ENCODE measurements at regions not wholly inside any gene's neighbourhood (a gene's known extent, or its start where the extent isn't known, plus 50 kb on each side); places are given as distances from the start of the nearest gene placed in this dataset.

- Mint-ChIP-seq H3K4me1 (peaks cover 0 to 10% (median 5%) of the 10 kb centered on the region in 3 donors), H3K27ac (no peak overlapping the region), H3K27me3 (no peaks in the 10 kb centered on the region), H3K36me3 (no peaks in the 10 kb centered on the region), H3K9me3 (no peaks in the 10 kb centered on the region), H3K4me3 (no peak overlapping the region)
- Histone ChIP-seq H3K4me1 (ENCODE audit: control insufficient read depth in 1 of 2, extremely low read depth in 1 of 2, insufficient read depth in 2 of 2, low read length in 2 of 2) (no peaks in the 10 kb centered on the region), H3K27me3 (replicated peaks in 1 of 2; ENCODE audit: control insufficient read depth in 2 of 2, extremely low read depth in 1 of 2, insufficient read depth in 2 of 2, low read length in 1 of 2) (no peaks in the 10 kb centered on the region), H3K9me3 (no peaks in the 10 kb centered on the region), H3K27ac (ENCODE audit: low read length) (no peak overlapping the region), H3K4me3 (ENCODE audit: control insufficient read depth in 1 of 2, extremely low read depth in 1 of 2, low read length in 1 of 2) (no peak overlapping the region), H3K36me3 (ENCODE audit: control insufficient read depth in 2 of 2, extremely low read depth in 1 of 2, insufficient read depth in 1 of 2, low read length in 1 of 2) (no peaks in the 10 kb centered on the region)
- WGBS (ENCODE audit: insufficient coverage) = no CpG with 5 or more reads among the region's 2 CpGs
- ATAC-seq (replicated peaks in 1 of 4) = no peak
- POLR2A ChIA-PET = no interaction called here
- CTCF ChIA-PET = interaction anchor here in 1 of 2 donors (0.5 kb wide), 1 partner anchor 25 kb away, joined by 3 read pairs; no protein-coding TSS in a partner anchor
- DNase-seq = no peak
These were observed 157.0 kb upstream of the RASA1 start for GRCh38 chr5:87110721-87111120.

- ChIA-PET CTCF (no interaction called here), POLR2A (no interaction called here)
- no CpG with 5 or more reads among the region's 3 CpGs for WGBS (ENCODE audit: insufficient coverage)
- Mint-ChIP-seq H3K4me3 (no peak overlapping the region), H3K9me3 (no peaks in the 10 kb centered on the region), H3K36me3 (no peaks in the 10 kb centered on the region), H3K27me3 (no peaks in the 10 kb centered on the region), H3K27ac (no peak overlapping the region), H3K4me1 (peaks cover under 1 to 16% (median 7%) of the 10 kb centered on the region in 3 donors)
- H3K27me3 ChIP-seq (replicated peaks in 1 of 2; ENCODE audit: control insufficient read depth in 2 of 2, extremely low read depth in 1 of 2, insufficient read depth in 2 of 2, low read length in 1 of 2) = no peaks in the 10 kb centered on the region
- no peak for DNase-seq
- no peak overlapping the region for H3K27ac ChIP-seq (ENCODE audit: low read length)
- no peak overlapping the region for H3K4me3 ChIP-seq (ENCODE audit: control insufficient read depth in 1 of 2, extremely low read depth in 1 of 2, low read length in 1 of 2)
- H3K9me3 ChIP-seq = no peaks in the 10 kb centered on the region
- no peaks in the 10 kb centered on the region for H3K4me1 ChIP-seq (ENCODE audit: control insufficient read depth in 1 of 2, extremely low read depth in 1 of 2, insufficient read depth in 2 of 2, low read length in 2 of 2)
- no peaks in the 10 kb centered on the region for H3K36me3 ChIP-seq (ENCODE audit: control insufficient read depth in 2 of 2, extremely low read depth in 1 of 2, insufficient read depth in 1 of 2, low read length in 1 of 2)
- ATAC-seq (replicated peaks in 1 of 4) = no peak
These were observed 153.8 kb upstream of the RASA1 start for GRCh38 chr5:87113861-87114260.

- no peaks in the 10 kb centered on the region for H3K36me3 ChIP-seq (ENCODE audit: control insufficient read depth in 2 of 2, extremely low read depth in 1 of 2, insufficient read depth in 1 of 2, low read length in 1 of 2)
- H3K4me3 Mint-ChIP-seq = no peak overlapping the region
- DNase-seq (no peak), ATAC-seq (replicated peaks in 1 of 4) (no peak)
- peaks cover 8 to 23% (median 15%) of the 10 kb centered on the region in 3 donors for H3K4me1 Mint-ChIP-seq
- H3K9me3 ChIP-seq = no peaks in the 10 kb centered on the region
- POLR2A ChIA-PET = interaction anchor here in 1 of 2 donors (0.5 kb wide), 1 partner anchor 252 kb away, joined by 3 read pairs; no protein-coding TSS in a partner anchor
- H3K27ac Mint-ChIP-seq = peak overlapping the region in 1 of 2 donors; percentile 1
- peaks cover 0 to 1% of the 10 kb centered on the region in 2 experiments for H3K4me1 ChIP-seq (ENCODE audit: control insufficient read depth in 1 of 2, extremely low read depth in 1 of 2, insufficient read depth in 2 of 2, low read length in 2 of 2)
- H3K27me3 Mint-ChIP-seq = no peaks in the 10 kb centered on the region
- 95% methylated on average over 4 of the region's 4 CpGs for WGBS (ENCODE audit: insufficient coverage)
- CTCF ChIA-PET = no interaction called here
- no peak overlapping the region for H3K4me3 ChIP-seq (ENCODE audit: control insufficient read depth in 1 of 2, extremely low read depth in 1 of 2, low read length in 1 of 2)
- no peaks in the 10 kb centered on the region for H3K36me3 Mint-ChIP-seq
- no peaks in the 10 kb centered on the region for H3K27me3 ChIP-seq (replicated peaks in 1 of 2; ENCODE audit: control insufficient read depth in 2 of 2, extremely low read depth in 1 of 2, insufficient read depth in 2 of 2, low read length in 1 of 2)
- H3K9me3 Mint-ChIP-seq = no peaks in the 10 kb centered on the region
- no peak overlapping the region for H3K27ac ChIP-seq (ENCODE audit: low read length)
These were observed 153.1 kb upstream of the RASA1 start for GRCh38 chr5:87114631-87115030.

- no peak for DNase-seq
- CTCF ChIA-PET = interaction anchor here in 1 of 2 donors (0.5 kb wide), 1 partner anchor 1700 kb away, joined by 5 read pairs; no protein-coding TSS in a partner anchor
These were observed 151.8 kb upstream of the RASA1 start for GRCh38 chr5:87115839-87116364.

GRCh38 chr5:87116825-87117512, 150.7 kb upstream of the RASA1 start:
- Histone ChIP-seq H3K4me1 (ENCODE audit: control insufficient read depth in 1 of 2, extremely low read depth in 1 of 2, insufficient read depth in 2 of 2, low read length in 2 of 2) (peaks cover 14 to 16% of the 10 kb centered on the region in 2 experiments), H3K4me3 (ENCODE audit: control insufficient read depth in 1 of 2, extremely low read depth in 1 of 2, low read length in 1 of 2) (no peak overlapping the region), H3K27me3 (replicated peaks in 1 of 2; ENCODE audit: control insufficient read depth in 2 of 2, extremely low read depth in 1 of 2, insufficient read depth in 2 of 2, low read length in 1 of 2) (no peaks in the 10 kb centered on the region), H3K36me3 (ENCODE audit: control insufficient read depth in 2 of 2, extremely low read depth in 1 of 2, insufficient read depth in 1 of 2, low read length in 1 of 2) (no peaks in the 10 kb centered on the region), H3K9me3 (no peaks in the 10 kb centered on the region), H3K27ac (ENCODE audit: low read length) (no peak overlapping the region)
- DNase-seq (no peak), ATAC-seq (replicated peaks in 1 of 4) (no peak)
- no CpG with 5 or more reads among the region's 2 CpGs for WGBS (ENCODE audit: insufficient coverage)
- H3K36me3 Mint-ChIP-seq = no peaks in the 10 kb centered on the region
- no peaks in the 10 kb centered on the region for H3K9me3 Mint-ChIP-seq
- ChIA-PET POLR2A (interaction anchor here in 1 of 2 donors (0.6 to 0.7 kb wide), 3 partner anchors 16 to 965 kb away, joined by 5 to 10 read pairs (median 6); no protein-coding TSS in a partner anchor), CTCF (interaction anchor here in 1 of 2 donors (0.6 to 1.4 kb wide), 5 partner anchors 10 to 1812 kb away, joined by 3 to 10 read pairs (median 3); no protein-coding TSS in a partner anchor)
- H3K27ac Mint-ChIP-seq = peak overlapping the region in 1 of 2 donors; percentile 12
- H3K4me3 Mint-ChIP-seq = no peak overlapping the region
- H3K4me1 Mint-ChIP-seq = peaks cover 32 to 47% (median 39%) of the 10 kb centered on the region in 3 donors
- H3K27me3 Mint-ChIP-seq = no peaks in the 10 kb centered on the region

More at GRCh38 chr5:87115839-87116364, 151.8 kb upstream of the RASA1 start:
- no peak for ATAC-seq (replicated peaks in 1 of 4)
- Histone ChIP-seq H3K4me1 (ENCODE audit: control insufficient read depth in 1 of 2, extremely low read depth in 1 of 2, insufficient read depth in 2 of 2, low read length in 2 of 2) (peaks cover 7 to 11% of the 10 kb centered on the region in 2 experiments), H3K27ac (ENCODE audit: low read length) (no peak overlapping the region), H3K36me3 (ENCODE audit: control insufficient read depth in 2 of 2, extremely low read depth in 1 of 2, insufficient read depth in 1 of 2, low read length in 1 of 2) (no peaks in the 10 kb centered on the region), H3K27me3 (replicated peaks in 1 of 2; ENCODE audit: control insufficient read depth in 2 of 2, extremely low read depth in 1 of 2, insufficient read depth in 2 of 2, low read length in 1 of 2) (no peaks in the 10 kb centered on the region), H3K4me3 (ENCODE audit: control insufficient read depth in 1 of 2, extremely low read depth in 1 of 2, low read length in 1 of 2) (no peak overlapping the region), H3K9me3 (no peaks in the 10 kb centered on the region)
- H3K36me3 Mint-ChIP-seq = no peaks in the 10 kb centered on the region
- no peaks in the 10 kb centered on the region for H3K27me3 Mint-ChIP-seq
- peaks cover 21 to 36% (median 28%) of the 10 kb centered on the region in 3 donors for H3K4me1 Mint-ChIP-seq
- H3K27ac Mint-ChIP-seq = peak overlapping the region in 1 of 2 donors; percentile 25
- H3K4me3 Mint-ChIP-seq = no peak overlapping the region
- no peaks in the 10 kb centered on the region for H3K9me3 Mint-ChIP-seq
- POLR2A ChIA-PET = no interaction called here
- WGBS (ENCODE audit: insufficient coverage) = 100% methylated on average over 1 of the region's 3 CpGs

- ChIA-PET POLR2A (interaction anchor here in 1 of 2 donors (0.7 kb wide), 1 partner anchor 147 kb away, joined by 4 read pairs; no protein-coding TSS in a partner anchor), CTCF (no interaction called here)
- H3K36me3 ChIP-seq (ENCODE audit: control insufficient read depth in 2 of 2, extremely low read depth in 1 of 2, insufficient read depth in 1 of 2, low read length in 1 of 2) = no peaks in the 10 kb centered on the region
- H3K4me1 ChIP-seq (ENCODE audit: control insufficient read depth in 1 of 2, extremely low read depth in 1 of 2, insufficient read depth in 2 of 2, low read length in 2 of 2) = peaks cover 18 to 19% of the 10 kb centered on the region in 2 experiments
- no peak for DNase-seq
- Mint-ChIP-seq H3K27ac (peak overlapping the region; percentile 91 to 92), H3K36me3 (no peaks in the 10 kb centered on the region), H3K4me1 (peaks cover 44 to 52% (median 49%) of the 10 kb centered on the region in 3 donors), H3K4me3 (no peak overlapping the region), H3K27me3 (no peaks in the 10 kb centered on the region), H3K9me3 (no peaks in the 10 kb centered on the region)
- ATAC-seq (replicated peaks in 1 of 4) = no peak
- H3K4me3 ChIP-seq (ENCODE audit: control insufficient read depth in 1 of 2, extremely low read depth in 1 of 2, low read length in 1 of 2) = no peak overlapping the region
- no peaks in the 10 kb centered on the region for H3K27me3 ChIP-seq (replicated peaks in 1 of 2; ENCODE audit: control insufficient read depth in 2 of 2, extremely low read depth in 1 of 2, insufficient read depth in 2 of 2, low read length in 1 of 2)
- H3K27ac ChIP-seq (ENCODE audit: low read length) = peak overlapping the region; percentile 60
- H3K9me3 ChIP-seq = no peaks in the 10 kb centered on the region
- WGBS (ENCODE audit: insufficient coverage) = no CpG with 5 or more reads among the region's 3 CpGs
These were observed 148.1 kb upstream of the RASA1 start for GRCh38 chr5:87119588-87119987.
